ENCODE measurements at regions not wholly inside any gene's neighbourhood (a gene's known extent, or its start where the extent isn't known, plus 50 kb on each side); places are given as distances from the start of the nearest gene placed in this dataset.

DNA sequence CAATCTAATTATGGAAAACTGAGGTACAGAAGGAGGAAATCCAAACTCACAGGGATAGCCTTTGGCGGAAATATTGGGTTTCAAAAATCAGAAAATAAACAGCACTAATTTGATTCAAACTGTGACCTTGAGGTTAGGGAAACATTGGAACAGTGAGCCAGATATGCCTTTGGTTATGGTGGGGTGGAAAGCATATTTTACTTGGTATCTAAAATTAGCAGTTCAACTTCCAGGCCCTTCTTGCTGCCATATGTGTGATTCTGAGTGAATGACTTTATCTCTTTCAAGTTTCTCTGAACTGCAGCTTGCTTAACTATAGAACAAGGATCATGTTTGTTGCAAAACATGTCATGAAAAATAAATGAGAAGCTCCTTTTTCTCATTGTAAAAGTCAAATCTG lies 240.9 kb upstream of the VEGFC start:
- in situ Hi-C loops (cut with HindIII; ENCODE audit: extremely low pct_ligation_motif_present, low pct_unique_long_range_greater_than_20kb): no loop called here
- Histone ChIP-seq H4K20me1 (ENCODE audit: insufficient read depth, low read length) (no peaks in the 10 kb centered on the region), H3K27me3 (ENCODE audit: control insufficient read depth in 1 of 2, insufficient read depth in 2 of 2, low read length in 2 of 2) (no peaks in the 10 kb centered on the region), H3K27ac (ENCODE audit: extremely low read length, insufficient read depth, low read length) (no peak overlapping the region), H3K9ac (ENCODE audit: insufficient read depth, low read depth, low read length) (no peak overlapping the region), H3K9me3 (ENCODE audit: low read length) (no peaks in the 10 kb centered on the region), H3K4me3 (replicated peaks in 1 of 3; ENCODE audit: insufficient read depth in 1 of 3, low read depth in 2 of 3, low read length in 3 of 3) (no peak overlapping the region), H2AFZ (ENCODE audit: low read length) (no peak overlapping the region), H3K4me1 (ENCODE audit: insufficient read depth, low read length) (no peaks in the 10 kb centered on the region), H3K36me3 (replicated peaks in 1 of 2; ENCODE audit: control insufficient read depth in 1 of 2, insufficient read depth in 2 of 2, low read length in 2 of 2) (no peaks in the 10 kb centered on the region), H3K4me2 (ENCODE audit: low read depth, low read length) (no peak overlapping the region), H3K79me2 (ENCODE audit: insufficient read depth, low read length) (no peaks in the 10 kb centered on the region)
- ATAC-seq (no peak), DNase-seq (ENCODE audit: low spot score) (no peak), FAIRE-seq (no peak)
- BruUV-seq (replicated peaks): no TSS peak
- 89% methylated on average over 1 of the region's 1 CpG for WGBS (ENCODE audit: low lambda C conversion rate)
- ChIA-PET POLR2A (no interaction called here), CTCF (ENCODE audit: low intra/inter-chr PET ratio, low total read pairs) (no interaction called here)
- TF ChIP-seq NBN (conservative IDR thresholded peaks at IDR 0.05) (no peak), WIZ (CRISPR knock-in tag; IDR thresholded peaks at IDR 0.05) (no peak), TARDBP (CRISPR knock-in tag; IDR thresholded peaks at IDR 0.05) (no peak), HOXA7 (CRISPR knock-in tag; IDR thresholded peaks at IDR 0.05) (no peak), ZNF367 (CRISPR knock-in tag; IDR thresholded peaks at IDR 0.05; ENCODE audit: borderline replicate concordance) (no peak), HIVEP1 (CRISPR knock-in tag; IDR thresholded peaks at IDR 0.05) (no peak), ZNF589 (CRISPR knock-in tag; conservative IDR thresholded peaks at IDR 0.05) (no peak), ADNP (CRISPR knock-in tag; IDR thresholded peaks at IDR 0.05) (no peak), NCOR1 (IDR thresholded peaks at IDR 0.05; ENCODE audit: borderline replicate concordance, low read length) (no peak), HCFC1 (IDR thresholded peaks at IDR 0.05; ENCODE audit: low read depth, low read length) (no peak)
- TF ChIP-seq, protein P1, sequence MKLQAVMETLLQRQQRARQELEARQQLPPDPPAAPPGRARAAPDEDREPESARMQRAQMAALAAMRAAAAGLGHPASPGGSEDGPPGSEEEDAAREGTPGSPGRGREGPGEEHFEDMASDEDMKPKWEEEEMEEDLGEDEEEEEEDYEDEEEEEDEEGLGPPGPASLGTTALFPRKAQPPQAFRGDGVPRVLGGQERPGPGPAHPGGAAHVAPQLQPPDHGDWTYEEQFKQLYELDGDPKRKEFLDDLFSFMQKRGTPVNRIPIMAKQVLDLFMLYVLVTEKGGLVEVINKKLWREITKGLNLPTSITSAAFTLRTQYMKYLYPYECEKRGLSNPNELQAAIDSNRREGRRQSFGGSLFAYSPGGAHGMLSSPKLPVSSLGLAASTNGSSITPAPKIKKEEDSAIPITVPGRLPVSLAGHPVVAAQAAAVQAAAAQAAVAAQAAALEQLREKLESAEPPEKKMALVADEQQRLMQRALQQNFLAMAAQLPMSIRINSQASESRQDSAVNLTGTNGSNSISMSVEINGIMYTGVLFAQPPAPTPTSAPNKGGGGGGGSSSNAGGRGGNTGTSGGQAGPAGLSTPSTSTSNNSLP (IDR thresholded peaks at IDR 0.05; ENCODE audit: low read depth, low read length): no peak
- TF ChIP-seq, protein P2, sequence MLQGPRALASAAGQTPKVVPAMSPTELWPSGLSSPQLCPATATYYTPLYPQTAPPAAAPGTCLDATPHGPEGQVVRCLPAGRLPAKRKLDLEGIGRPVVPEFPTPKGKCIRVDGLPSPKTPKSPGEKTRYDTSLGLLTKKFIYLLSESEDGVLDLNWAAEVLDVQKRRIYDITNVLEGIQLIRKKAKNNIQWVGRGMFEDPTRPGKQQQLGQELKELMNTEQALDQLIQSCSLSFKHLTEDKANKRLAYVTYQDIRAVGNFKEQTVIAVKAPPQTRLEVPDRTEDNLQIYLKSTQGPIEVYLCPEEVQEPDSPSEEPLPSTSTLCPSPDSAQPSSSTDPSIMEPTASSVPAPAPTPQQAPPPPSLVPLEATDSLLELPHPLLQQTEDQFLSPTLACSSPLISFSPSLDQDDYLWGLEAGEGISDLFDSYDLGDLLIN (CRISPR knock-in tag; IDR thresholded peaks at IDR 0.05; ENCODE audit: borderline replicate concordance): no peak
- TF ChIP-seq, protein P3, sequence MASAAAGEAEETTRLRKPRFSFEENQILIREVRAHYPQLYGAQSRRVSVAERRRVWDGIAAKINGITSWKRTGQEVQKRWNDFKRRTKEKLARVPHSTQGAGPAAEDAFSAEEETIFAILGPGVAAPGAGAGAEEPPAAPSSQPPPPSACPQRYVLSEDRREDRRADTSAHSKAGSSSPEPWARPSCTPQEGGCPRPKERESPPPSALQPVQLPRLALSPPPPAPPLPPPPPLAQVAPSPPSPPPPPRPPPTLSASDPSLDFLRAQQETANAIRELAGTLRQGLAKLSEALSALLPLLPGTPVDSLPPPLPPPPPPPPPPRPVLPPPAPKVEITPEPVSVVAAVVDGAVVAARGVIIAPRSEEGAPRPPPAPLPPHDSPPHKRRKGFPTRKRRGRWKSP (CRISPR knock-in tag; IDR thresholded peaks at IDR 0.05): no peak
- TF ChIP-seq, protein P4, sequence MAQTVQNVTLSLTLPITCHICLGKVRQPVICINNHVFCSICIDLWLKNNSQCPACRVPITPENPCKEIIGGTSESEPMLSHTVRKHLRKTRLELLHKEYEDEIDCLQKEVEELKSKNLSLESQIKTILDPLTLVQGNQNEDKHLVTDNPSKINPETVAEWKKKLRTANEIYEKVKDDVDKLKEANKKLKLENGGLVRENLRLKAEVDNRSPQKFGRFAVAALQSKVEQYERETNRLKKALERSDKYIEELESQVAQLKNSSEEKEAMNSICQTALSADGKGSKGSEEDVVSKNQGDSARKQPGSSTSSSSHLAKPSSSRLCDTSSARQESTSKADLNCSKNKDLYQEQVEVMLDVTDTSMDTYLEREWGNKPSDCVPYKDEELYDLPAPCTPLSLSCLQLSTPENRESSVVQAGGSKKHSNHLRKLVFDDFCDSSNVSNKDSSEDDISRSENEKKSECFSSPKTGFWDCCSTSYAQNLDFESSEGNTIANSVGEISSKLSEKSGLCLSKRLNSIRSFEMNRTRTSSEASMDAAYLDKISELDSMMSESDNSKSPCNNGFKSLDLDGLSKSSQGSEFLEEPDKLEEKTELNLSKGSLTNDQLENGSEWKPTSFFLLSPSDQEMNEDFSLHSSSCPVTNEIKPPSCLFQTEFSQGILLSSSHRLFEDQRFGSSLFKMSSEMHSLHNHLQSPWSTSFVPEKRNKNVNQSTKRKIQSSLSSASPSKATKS (CRISPR knock-in tag; IDR thresholded peaks at IDR 0.05): no peak
- TF ChIP-seq, protein P5, sequence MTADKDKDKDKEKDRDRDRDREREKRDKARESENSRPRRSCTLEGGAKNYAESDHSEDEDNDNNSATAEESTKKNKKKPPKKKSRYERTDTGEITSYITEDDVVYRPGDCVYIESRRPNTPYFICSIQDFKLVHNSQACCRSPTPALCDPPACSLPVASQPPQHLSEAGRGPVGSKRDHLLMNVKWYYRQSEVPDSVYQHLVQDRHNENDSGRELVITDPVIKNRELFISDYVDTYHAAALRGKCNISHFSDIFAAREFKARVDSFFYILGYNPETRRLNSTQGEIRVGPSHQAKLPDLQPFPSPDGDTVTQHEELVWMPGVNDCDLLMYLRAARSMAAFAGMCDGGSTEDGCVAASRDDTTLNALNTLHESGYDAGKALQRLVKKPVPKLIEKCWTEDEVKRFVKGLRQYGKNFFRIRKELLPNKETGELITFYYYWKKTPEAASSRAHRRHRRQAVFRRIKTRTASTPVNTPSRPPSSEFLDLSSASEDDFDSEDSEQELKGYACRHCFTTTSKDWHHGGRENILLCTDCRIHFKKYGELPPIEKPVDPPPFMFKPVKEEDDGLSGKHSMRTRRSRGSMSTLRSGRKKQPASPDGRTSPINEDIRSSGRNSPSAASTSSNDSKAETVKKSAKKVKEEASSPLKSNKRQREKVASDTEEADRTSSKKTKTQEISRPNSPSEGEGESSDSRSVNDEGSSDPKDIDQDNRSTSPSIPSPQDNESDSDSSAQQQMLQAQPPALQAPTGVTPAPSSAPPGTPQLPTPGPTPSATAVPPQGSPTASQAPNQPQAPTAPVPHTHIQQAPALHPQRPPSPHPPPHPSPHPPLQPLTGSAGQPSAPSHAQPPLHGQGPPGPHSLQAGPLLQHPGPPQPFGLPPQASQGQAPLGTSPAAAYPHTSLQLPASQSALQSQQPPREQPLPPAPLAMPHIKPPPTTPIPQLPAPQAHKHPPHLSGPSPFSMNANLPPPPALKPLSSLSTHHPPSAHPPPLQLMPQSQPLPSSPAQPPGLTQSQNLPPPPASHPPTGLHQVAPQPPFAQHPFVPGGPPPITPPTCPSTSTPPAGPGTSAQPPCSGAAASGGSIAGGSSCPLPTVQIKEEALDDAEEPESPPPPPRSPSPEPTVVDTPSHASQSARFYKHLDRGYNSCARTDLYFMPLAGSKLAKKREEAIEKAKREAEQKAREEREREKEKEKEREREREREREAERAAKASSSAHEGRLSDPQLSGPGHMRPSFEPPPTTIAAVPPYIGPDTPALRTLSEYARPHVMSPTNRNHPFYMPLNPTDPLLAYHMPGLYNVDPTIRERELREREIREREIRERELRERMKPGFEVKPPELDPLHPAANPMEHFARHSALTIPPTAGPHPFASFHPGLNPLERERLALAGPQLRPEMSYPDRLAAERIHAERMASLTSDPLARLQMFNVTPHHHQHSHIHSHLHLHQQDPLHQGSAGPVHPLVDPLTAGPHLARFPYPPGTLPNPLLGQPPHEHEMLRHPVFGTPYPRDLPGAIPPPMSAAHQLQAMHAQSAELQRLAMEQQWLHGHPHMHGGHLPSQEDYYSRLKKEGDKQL (CRISPR knock-in tag; IDR thresholded peaks at IDR 0.05; ENCODE audit: low read depth): no peak
- intact Hi-C loops (cut with micrococcal nuclease; ENCODE audit: unreplicated experiment): no loop called here
